Smooth muscle cell (in vitro differentiated cells): ENCODE measurements at regions not wholly inside any gene's neighbourhood (a gene's known extent, or its start where the extent isn't known, plus 50 kb on each side); places are given as distances from the start of the nearest gene placed in this dataset.
A peak's percentile ranks its signal among the peaks of the same experiment; 100 is the strongest.

Experiments used
- DNase-seq: peaks from one replicate; lab custom pipeline; 2025; ENCODE audit not compliant: unreplicated experiment; lab: John Stamatoyannopoulos, UW
- H2AFZ ChIP-seq: fragments of 200-600 bp; sonication (generic); 2 replicates; pipeline ENCODE4 v1.6.0; 2016; ENCODE audit warnings: antibody characterized with exemption, low read depth, mild to moderate bottlenecking
- H3F3A ChIP-seq: fragments of 200-600 bp; sonication (generic); 2 replicates; pipeline ENCODE4 v1.6.0; 2017; ENCODE audit warnings: antibody characterized with exemption, low read depth
- H3K27ac ChIP-seq: fragments of 200-600 bp; sonication (generic); 2 replicates; pipeline ENCODE4 v1.5.1; 2016; ENCODE audit warnings: low read depth, mild to moderate bottlenecking
- H3K27me3 ChIP-seq: fragments of 200-600 bp; sonication (generic); 2 replicates; pipeline ENCODE4 v1.6.1; 2016; ENCODE audit warnings: low read depth, mild to moderate bottlenecking
- H3K36me3 ChIP-seq: fragments of 200-600 bp; sonication (generic); 2 replicates; pipeline ENCODE4 v1.5.1; 2016; ENCODE audit warnings: low read depth
- H3K4me1 ChIP-seq: fragments of 200-600 bp; sonication (generic); 2 replicates; pipeline ENCODE4 v1.5.1; 2016; ENCODE audit warnings: low read depth
- H3K4me2 ChIP-seq: fragments of 200-600 bp; sonication (generic); 2 replicates; pipeline ENCODE4 v1.6.0; 2016; ENCODE audit warnings: mild to moderate bottlenecking
- H3K4me3 ChIP-seq: fragments of 200-600 bp; sonication (generic); 2 replicates; pipeline ENCODE4 v1.5.1; 2016; ENCODE audit warnings: mild to moderate bottlenecking
- H3K79me2 ChIP-seq: fragments of 200-600 bp; sonication (generic); 2 replicates; pipeline ENCODE4 v1.6.0; 2016; ENCODE audit warnings: low read depth, mild to moderate bottlenecking
- H3K9ac ChIP-seq: fragments of 200-600 bp; sonication (generic); 2 replicates; pipeline ENCODE4 v1.6.0; 2016; ENCODE audit warnings: low read depth
- H3K9me3 ChIP-seq: fragments of 200-600 bp; sonication (generic); replicated peaks from 2 replicates; pipeline ENCODE4 v1.5.1; 2016; ENCODE audit warnings: low read depth
- H4K20me1 ChIP-seq: fragments of 200-600 bp; sonication (generic); 2 replicates; pipeline ENCODE4 v1.6.0; 2016; ENCODE audit warnings: low read depth
- WGBS: methylation state at CpG from one replicate; pipeline ENCODE4 v1.1.7; 2016; ENCODE audit warnings: low lambda C conversion rate; 5-methylcytosine and 5-hydroxymethylcytosine counted together
- TF ChIP-seq, protein P1 (sequence below): fragments of 200-600 bp; sonication (generic); IDR thresholded peaks from 2 replicates; pipeline ENCODE4 v1.5.1; 2017; ENCODE audit warnings: borderline replicate concordance, mild to moderate bottlenecking, antibody characterized with exemption; ENCODE audit not compliant: insufficient read depth, poor library complexity, severe bottlenecking

- H4K20me1 ChIP-seq: no peaks in the 10 kb centered on the region
- no peaks in the 10 kb centered on the region for H3F3A ChIP-seq
- H3K4me1 ChIP-seq: no peaks in the 10 kb centered on the region
- no peak overlapping the region for H3K9ac ChIP-seq
- H3K27me3 ChIP-seq: no peaks in the 10 kb centered on the region
- H3K27ac ChIP-seq: no peak overlapping the region
- H3K9me3 ChIP-seq: peaks cover 5% of the 10 kb centered on the region
- 95% methylated on average over 4 of the region's 4 CpGs for WGBS
- no peaks in the 10 kb centered on the region for H3K79me2 ChIP-seq
- TF ChIP-seq, protein P1, sequence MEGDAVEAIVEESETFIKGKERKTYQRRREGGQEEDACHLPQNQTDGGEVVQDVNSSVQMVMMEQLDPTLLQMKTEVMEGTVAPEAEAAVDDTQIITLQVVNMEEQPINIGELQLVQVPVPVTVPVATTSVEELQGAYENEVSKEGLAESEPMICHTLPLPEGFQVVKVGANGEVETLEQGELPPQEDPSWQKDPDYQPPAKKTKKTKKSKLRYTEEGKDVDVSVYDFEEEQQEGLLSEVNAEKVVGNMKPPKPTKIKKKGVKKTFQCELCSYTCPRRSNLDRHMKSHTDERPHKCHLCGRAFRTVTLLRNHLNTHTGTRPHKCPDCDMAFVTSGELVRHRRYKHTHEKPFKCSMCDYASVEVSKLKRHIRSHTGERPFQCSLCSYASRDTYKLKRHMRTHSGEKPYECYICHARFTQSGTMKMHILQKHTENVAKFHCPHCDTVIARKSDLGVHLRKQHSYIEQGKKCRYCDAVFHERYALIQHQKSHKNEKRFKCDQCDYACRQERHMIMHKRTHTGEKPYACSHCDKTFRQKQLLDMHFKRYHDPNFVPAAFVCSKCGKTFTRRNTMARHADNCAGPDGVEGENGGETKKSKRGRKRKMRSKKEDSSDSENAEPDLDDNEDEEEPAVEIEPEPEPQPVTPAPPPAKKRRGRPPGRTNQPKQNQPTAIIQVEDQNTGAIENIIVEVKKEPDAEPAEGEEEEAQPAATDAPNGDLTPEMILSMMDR: no peak
- DNase-seq: no peak
- H2AFZ ChIP-seq: no peak overlapping the region
- H3K4me2 ChIP-seq: no peak overlapping the region
- no peaks in the 10 kb centered on the region for H3K36me3 ChIP-seq
- no peak overlapping the region for H3K4me3 ChIP-seq
Observed at GRCh38 chr1:173353350-173353749, 123.8 kb upstream of the PRDX6 start.

DNA sequence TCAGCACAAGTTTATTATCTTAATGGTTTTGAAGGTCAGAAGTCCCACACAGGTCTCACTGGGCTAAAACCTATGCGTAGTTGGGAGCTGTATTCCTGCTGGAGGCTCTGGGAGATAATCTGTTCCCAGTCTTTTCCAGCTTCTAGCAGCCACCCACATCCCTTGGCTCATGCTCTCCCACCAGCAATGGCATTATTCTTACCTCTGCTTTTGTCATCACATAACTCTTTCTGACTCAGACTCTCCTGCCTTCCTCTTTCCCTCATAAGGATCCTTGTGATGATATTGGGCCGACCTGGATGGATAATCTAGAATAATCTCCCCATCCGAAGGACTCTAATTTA lies 122.2 kb upstream of the PRDX6 start:
- 78% methylated on average over 3 of the region's 3 CpGs for WGBS
- H3K27ac ChIP-seq: no peak overlapping the region
- no peak for DNase-seq
- H4K20me1 ChIP-seq: no peaks in the 10 kb centered on the region
- TF ChIP-seq, protein P1: no peak
- H3K4me2 ChIP-seq: no peak overlapping the region
- H3K27me3 ChIP-seq: no peaks in the 10 kb centered on the region
- peaks cover 5% of the 10 kb centered on the region for H3K9me3 ChIP-seq
- H3K36me3 ChIP-seq: no peaks in the 10 kb centered on the region
- H3K9ac ChIP-seq: no peak overlapping the region
- no peaks in the 10 kb centered on the region for H3K4me1 ChIP-seq
- no peak overlapping the region for H2AFZ ChIP-seq
- H3F3A ChIP-seq: no peaks in the 10 kb centered on the region
- H3K4me3 ChIP-seq: no peak overlapping the region
- H3K79me2 ChIP-seq: no peaks in the 10 kb centered on the region

- H3K4me2 ChIP-seq: no peak overlapping the region
- no peak overlapping the region for H3K9ac ChIP-seq
- DNase-seq: no peak
Observed at GRCh38 chr1:173355281-173356031, 121.7 kb upstream of the PRDX6 start.

More at GRCh38 chr1:173355281-173356031, 121.7 kb upstream of the PRDX6 start:
- Histone ChIP-seq H3K27ac (peak overlapping the region; percentile 45), H2AFZ (no peak overlapping the region), H3K36me3 (no peaks in the 10 kb centered on the region), H3K9me3 (peaks cover 5% of the 10 kb centered on the region), H3K79me2 (no peaks in the 10 kb centered on the region), H3K4me3 (no peak overlapping the region), H3F3A (no peaks in the 10 kb centered on the region), H4K20me1 (no peaks in the 10 kb centered on the region), H3K27me3 (no peaks in the 10 kb centered on the region), H3K4me1 (no peaks in the 10 kb centered on the region)
- TF ChIP-seq, protein P1: no peak
- WGBS: 64% methylated on average over 5 of the region's 5 CpGs
